Choroid plexus epithelial cell (primary cell): ENCODE measurements at regions not wholly inside any gene's neighbourhood (a gene's known extent, or its start where the extent isn't known, plus 50 kb on each side); places are given as distances from the start of the nearest gene placed in this dataset.

Source experiments
- DNase-seq: peaks from one replicate; pipeline ENCODE4 v3.0.0-alpha.2; 2010; ENCODE audit warnings: low read depth
- H3K4me3 ChIP-seq: 2 replicates; pipeline ENCODE4 v1.5.1; 2011; ENCODE audit warnings: low read depth, mild to moderate bottlenecking, control low read depth, low read length, moderate library complexity
- TF ChIP-seq, protein P1 (sequence below): conservative IDR thresholded peaks from 2 replicates; pipeline ENCODE4 v1.5.1; 2011; ENCODE audit warnings: low read depth, mild to moderate bottlenecking, control low read depth, inconsistent platforms, low read length, moderate library complexity

DNA sequence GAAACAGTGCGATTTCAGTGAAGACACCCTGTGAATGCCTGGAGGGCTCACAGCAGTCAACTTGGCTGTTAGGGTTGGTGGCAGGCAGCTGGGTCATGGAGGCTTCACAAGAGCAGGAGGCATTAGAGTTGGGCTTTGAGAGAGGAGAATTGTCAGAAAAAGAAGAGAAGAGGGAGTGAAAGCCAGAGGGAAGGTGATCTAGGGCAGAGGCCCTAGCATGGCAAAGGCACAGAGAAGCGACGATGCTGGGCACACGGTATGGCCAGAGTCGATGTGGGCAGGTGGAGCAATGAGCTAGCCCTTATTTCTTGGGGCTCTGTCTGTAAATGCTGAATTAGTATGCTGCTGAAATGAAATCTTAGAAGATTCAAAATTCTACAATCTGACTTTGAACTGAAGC, 52.6 kb upstream of the OLFM4 start:
- DNase-seq, result no peak
- TF ChIP-seq, protein P1, sequence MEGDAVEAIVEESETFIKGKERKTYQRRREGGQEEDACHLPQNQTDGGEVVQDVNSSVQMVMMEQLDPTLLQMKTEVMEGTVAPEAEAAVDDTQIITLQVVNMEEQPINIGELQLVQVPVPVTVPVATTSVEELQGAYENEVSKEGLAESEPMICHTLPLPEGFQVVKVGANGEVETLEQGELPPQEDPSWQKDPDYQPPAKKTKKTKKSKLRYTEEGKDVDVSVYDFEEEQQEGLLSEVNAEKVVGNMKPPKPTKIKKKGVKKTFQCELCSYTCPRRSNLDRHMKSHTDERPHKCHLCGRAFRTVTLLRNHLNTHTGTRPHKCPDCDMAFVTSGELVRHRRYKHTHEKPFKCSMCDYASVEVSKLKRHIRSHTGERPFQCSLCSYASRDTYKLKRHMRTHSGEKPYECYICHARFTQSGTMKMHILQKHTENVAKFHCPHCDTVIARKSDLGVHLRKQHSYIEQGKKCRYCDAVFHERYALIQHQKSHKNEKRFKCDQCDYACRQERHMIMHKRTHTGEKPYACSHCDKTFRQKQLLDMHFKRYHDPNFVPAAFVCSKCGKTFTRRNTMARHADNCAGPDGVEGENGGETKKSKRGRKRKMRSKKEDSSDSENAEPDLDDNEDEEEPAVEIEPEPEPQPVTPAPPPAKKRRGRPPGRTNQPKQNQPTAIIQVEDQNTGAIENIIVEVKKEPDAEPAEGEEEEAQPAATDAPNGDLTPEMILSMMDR, result no peak
- no peak overlapping the region for H3K4me3 ChIP-seq

DNA sequence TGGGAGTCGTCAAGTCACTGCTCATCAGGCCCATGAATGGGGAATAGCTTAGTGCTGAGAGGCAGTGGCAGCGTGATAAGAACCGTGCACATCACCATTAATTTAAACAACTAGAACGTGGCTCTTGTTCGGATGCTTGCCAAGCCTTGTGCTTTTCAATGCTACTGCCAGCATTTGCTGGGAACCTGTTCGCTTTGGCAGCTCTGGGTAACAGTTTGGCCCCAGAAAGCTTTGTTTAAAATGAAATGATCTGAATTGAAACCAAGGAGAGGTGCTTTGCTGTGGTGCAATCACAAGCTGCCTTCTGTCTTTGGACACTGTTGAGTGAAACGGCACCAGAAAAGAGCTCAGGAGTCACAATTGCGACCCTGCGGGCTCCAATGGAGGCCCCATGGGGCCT, 53.5 kb upstream of the OLFM4 start:
- TF ChIP-seq, protein P1, result no peak
- DNase-seq, result no peak
- no peak overlapping the region for H3K4me3 ChIP-seq

DNA sequence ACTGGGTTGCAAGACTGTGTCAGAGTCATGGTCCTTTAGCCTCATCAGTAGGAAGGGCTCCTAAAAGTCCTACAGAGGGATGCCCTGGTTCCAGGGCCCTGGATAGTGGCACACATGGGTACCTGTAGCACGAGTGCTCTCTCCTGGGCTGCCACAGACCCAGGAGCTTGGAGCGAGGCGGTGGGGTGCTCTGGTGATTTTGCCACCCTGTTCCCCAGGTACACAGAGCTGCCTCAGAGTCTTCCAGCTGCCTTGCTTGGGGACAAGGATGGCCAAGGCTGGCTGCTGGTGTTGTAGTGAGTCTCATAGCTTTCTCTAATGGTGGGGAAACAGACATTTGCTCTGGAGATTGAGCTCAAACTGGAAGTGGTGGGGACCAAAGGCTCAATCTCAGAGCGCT, 53.9 kb upstream of the OLFM4 start:
- TF ChIP-seq, protein P1, result no peak
- DNase-seq, result no peak
- no peak overlapping the region for H3K4me3 ChIP-seq

DNA sequence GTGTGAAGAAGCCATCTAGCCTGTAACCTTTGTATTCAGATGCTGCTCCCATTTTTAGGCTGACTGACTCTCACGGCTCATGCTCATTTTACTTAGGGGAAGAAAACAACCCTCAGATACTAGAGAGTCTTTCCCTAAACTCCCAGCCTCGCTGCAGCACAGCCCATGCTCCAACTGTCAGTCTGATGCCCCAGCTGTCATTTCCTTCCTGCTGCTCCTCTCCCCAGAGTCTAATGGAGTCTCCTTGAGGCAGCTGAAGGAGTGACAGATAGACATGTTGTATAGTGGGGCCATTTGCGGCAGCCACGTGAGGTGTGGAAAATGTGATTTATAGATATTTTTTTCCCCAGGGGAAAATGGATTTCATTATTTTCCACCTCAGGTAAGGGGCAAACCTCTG, 59.2 kb upstream of the OLFM4 start:
- TF ChIP-seq, protein P1, result no peak
- DNase-seq, result no peak
- no peak overlapping the region for H3K4me3 ChIP-seq

DNA sequence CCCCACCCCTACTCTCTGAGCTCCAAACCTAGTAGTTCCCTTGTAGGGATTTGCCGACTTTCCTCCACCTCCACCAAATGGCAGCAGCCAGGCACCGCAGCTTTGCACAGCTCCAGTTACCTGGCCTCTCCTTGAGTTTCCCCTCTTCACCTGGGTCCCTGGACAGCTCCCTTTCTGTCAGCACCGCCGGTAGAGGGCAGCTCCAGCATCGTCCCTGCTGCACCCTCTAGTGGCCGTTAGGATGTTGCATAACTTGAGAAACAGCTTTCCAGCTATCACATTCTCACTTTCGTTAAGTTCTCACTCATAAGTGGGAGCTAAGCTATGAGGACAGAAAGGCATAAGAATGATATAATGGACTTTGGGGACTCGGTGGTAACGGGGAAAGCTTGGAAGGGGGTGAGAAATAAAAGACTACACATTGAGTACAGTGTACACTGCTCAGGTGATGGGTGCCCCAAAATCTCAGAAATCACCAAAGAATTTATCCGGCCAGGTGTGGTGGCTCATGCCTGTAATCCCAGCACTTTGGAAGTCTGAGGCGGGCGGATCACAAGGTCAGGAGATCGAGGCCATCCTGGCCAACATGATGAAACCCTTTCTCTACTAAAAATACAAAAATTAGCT, 60.4 kb upstream of the OLFM4 start:
- TF ChIP-seq, protein P1, result peak; percentile 98
- H3K4me3 ChIP-seq, result no peak overlapping the region
- peak; percentile 73 for DNase-seq

DNA sequence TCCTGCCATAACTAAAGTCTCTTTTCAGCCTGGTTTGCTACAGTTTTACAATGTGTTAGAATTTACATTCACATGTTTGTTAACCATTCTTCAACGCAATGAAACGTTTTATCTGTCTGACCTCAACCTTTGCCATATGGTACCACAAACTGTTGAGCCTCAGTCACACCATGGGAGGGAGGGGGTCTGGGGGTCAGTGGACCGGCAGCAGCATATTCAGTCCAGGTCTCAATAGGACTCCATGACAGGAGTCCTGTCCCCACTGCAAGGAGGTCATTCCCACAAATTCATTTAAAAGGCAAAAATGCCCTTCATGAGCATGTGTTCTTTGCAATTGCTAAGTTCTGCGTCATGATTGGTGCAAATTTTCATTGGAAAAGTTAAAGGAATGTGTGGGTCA, 66.6 kb upstream of the OLFM4 start:
- TF ChIP-seq, protein P1, result no peak
- no peak for DNase-seq
- H3K4me3 ChIP-seq, result no peak overlapping the region

DNA sequence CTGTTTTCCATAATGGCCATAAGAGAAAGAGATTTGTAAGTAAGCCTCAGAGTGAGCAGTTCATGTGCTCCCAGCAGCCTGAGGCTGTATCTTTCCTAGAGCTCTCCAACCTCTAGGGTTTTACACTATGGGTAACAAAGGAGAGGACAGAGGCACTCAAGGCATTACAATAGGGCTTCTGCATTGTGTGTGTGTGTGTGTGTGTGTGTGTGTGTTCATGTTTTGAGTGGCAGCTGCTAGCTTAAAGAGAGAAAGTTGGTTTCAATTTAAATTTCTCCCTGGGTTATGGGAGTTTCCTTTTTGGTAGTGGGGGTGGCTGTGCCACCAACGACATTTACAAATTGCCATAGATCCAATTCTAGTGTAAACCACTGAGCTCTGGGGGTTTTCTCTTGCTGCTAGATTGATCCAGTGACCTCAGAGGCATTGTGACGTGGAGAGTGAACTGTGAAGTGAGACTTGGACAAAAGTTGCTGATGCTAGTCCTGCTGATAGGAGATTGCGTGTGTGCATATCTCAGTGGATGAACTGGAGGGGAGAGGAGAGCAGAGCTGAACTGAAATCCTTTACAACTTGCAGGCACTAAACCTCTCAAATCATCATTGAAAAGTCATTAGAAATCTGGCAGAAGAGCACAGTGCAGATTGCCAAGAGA, 67.2 kb upstream of the OLFM4 start:
- no peak for DNase-seq
- TF ChIP-seq, protein P1, result no peak
- no peak overlapping the region for H3K4me3 ChIP-seq
